GM06990 (cell line): ENCODE measurements at regions not wholly inside any gene's neighbourhood (a gene's known extent, or its start where the extent isn't known, plus 50 kb on each side); places are given as distances from the start of the nearest gene placed in this dataset.
"Not testable (repeated sequence)": the region's sequence is repeated elsewhere in the genome, so short reads cannot be mapped to it uniquely, and the experiment has no call there.

ENCODE experiments used
- DNase-seq: peaks from one replicate; pipeline ENCODE4 v3.0.0-alpha.2; 2011; ENCODE audit not compliant: insufficient read length; ENCODE audit errors: extremely low read depth
- H3K27me3 ChIP-seq: replicated peaks from 2 replicates; pipeline ENCODE4 v1.6.0; 2011; ENCODE audit warnings: low read length; ENCODE audit not compliant: control insufficient read depth, insufficient read depth
- H3K36me3 ChIP-seq: 2 replicates; pipeline ENCODE4 v1.5.1; 2011; ENCODE audit warnings: low read length; ENCODE audit not compliant: control insufficient read depth, insufficient read depth
- H3K4me3 ChIP-seq: replicated peaks from 2 replicates; pipeline ENCODE4 v1.5.1; 2011; ENCODE audit warnings: low read depth, mild to moderate bottlenecking, control low read depth, low read length
- CTCF ChIP-seq: IDR thresholded peaks from 2 replicates; pipeline ENCODE4 v1.5.1; 2011; ENCODE audit warnings: low read length, control low read depth, mild to moderate bottlenecking, inconsistent platforms; ENCODE audit not compliant: insufficient read depth, poor library complexity, severe bottlenecking

- H3K27me3 ChIP-seq, result no peaks in the 10 kb centered on the region
- H3K4me3 ChIP-seq, result no peak overlapping the region
- H3K36me3 ChIP-seq, result no peaks in the 10 kb centered on the region
- no peak for TF ChIP-seq CTCF
- DNase-seq, result no peak
Measured at GRCh38 chr5:72711351-72711750, 105.1 kb upstream of the TNPO1 start.

- no peaks in the 10 kb centered on the region for H3K27me3 ChIP-seq
- no peak for DNase-seq
- no peak for TF ChIP-seq CTCF
- H3K36me3 ChIP-seq, result no peaks in the 10 kb centered on the region
- H3K4me3 ChIP-seq, result no peak overlapping the region
Measured at GRCh38 chr5:72709341-72709740, 107.1 kb upstream of the TNPO1 start.

GRCh38 chr5:72705178-72705577, 111.3 kb upstream of the TNPO1 start:
- Histone ChIP-seq H3K4me3 (no peak overlapping the region), H3K36me3 (no peaks in the 10 kb centered on the region), H3K27me3 (no peaks in the 10 kb centered on the region)
- TF ChIP-seq CTCF, result no peak
- no peak for DNase-seq

- no peaks in the 10 kb centered on the region for H3K27me3 ChIP-seq
- no peak for TF ChIP-seq CTCF
- H3K36me3 ChIP-seq, result no peaks in the 10 kb centered on the region
- no peak for DNase-seq
- H3K4me3 ChIP-seq, result no peak overlapping the region
Measured at GRCh38 chr5:72703876-72704275, 112.6 kb upstream of the TNPO1 start.

- H3K36me3 ChIP-seq, result no peaks in the 10 kb centered on the region
- DNase-seq, result no peak
- H3K27me3 ChIP-seq, result no peaks in the 10 kb centered on the region
- TF ChIP-seq CTCF, result no peak
- no peak overlapping the region for H3K4me3 ChIP-seq
Measured at GRCh38 chr5:72702881-72703434, 113.5 kb upstream of the TNPO1 start.

- not testable (repeated sequence) for DNase-seq, H3K4me3 ChIP-seq
Measured at GRCh38 chr5:72702105-72702504, 114.4 kb upstream of the TNPO1 start.

More at GRCh38 chr5:72702105-72702504, 114.4 kb upstream of the TNPO1 start:
- H3K27me3 ChIP-seq, H3K36me3 ChIP-seq: not testable (repeated sequence)
